ENCODE measurements at regions not wholly inside any gene's neighbourhood (a gene's known extent, or its start where the extent isn't known, plus 50 kb on each side); places are given as distances from the start of the nearest gene placed in this dataset.
A peak's percentile ranks its signal among the peaks of the same experiment; 100 is the strongest.

DNA sequence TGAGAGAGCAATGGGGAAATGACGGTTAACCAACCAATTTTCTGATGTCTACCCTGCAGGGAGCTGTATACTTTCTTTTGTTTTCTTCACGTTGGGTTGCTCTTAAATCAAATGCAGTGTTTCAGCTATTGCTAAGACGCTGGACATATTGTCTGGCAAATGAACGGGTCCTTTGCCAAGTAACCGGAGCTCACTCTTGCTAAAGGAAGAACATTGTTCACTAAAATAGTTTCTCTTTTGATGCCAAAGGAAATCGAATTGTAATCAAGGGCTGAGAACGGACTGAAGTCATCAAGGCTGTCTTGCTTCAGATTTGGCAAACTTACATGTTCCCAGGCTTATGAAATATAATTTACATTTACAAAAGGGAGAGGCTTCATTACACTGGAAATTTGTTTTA is 142.3 kb upstream of the ARGLU1 start:
- Mint-ChIP-seq H3K27ac (no peak overlapping the region), H3K9me3 (peaks cover 0 to 5% (median 0%) of the 10 kb centered on the region in 7 donors), H3K36me3 (no peaks in the 10 kb centered on the region), H3K27me3 (no peaks in the 10 kb centered on the region), H3K4me3 (no peak overlapping the region), H3K4me1 (no peaks in the 10 kb centered on the region)
- ATAC-seq (ENCODE audit: low read depth in 2 of 2) (no peak), DNase-seq (no peak)
- Histone ChIP-seq H3K36me3 (ENCODE audit: control insufficient read depth, insufficient read depth, low read length) (no peaks in the 10 kb centered on the region), H3K4me1 (ENCODE audit: control insufficient read depth, insufficient read depth, low read length, poor library complexity, severe bottlenecking) (no peaks in the 10 kb centered on the region), H3K27ac (ENCODE audit: insufficient read depth, low read length, poor library complexity, severe bottlenecking) (no peak overlapping the region), H3K4me3 (ENCODE audit: low read depth, low read length) (no peak overlapping the region), H3K9me3 (ENCODE audit: control insufficient read depth in 2 of 2, low read length in 2 of 2) (no peaks in the 10 kb centered on the region), H3K27me3 (ENCODE audit: control insufficient read depth, insufficient read depth, low read length) (no peaks in the 10 kb centered on the region)

DNA sequence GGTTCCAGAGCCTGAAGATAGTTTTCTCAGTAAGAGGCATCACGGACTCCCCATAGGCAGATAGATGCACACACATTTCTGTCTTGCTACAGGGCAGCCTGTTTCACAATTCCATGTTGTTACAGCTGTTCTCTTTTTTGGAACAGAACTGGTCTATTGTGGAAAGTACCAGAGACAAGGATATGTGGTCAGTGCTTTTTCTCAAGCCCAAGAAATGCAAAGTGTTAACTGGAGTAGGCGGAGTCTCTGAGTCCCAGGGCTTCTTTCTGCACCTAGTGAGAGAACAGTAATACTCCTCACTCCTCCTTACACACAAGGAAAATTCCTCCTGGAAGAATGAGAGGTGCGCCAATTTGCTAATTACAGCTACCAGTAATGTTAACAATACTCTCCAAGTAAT is 141.6 kb upstream of the ARGLU1 start:
- no peaks in the 10 kb centered on the region for H3K9me3 ChIP-seq (ENCODE audit: control insufficient read depth in 2 of 2, low read length in 2 of 2)
- no peaks in the 10 kb centered on the region for H3K36me3 ChIP-seq (ENCODE audit: control insufficient read depth, insufficient read depth, low read length)
- no peak overlapping the region for H3K27ac ChIP-seq (ENCODE audit: insufficient read depth, low read length, poor library complexity, severe bottlenecking)
- Mint-ChIP-seq H3K27ac (no peak overlapping the region), H3K36me3 (no peaks in the 10 kb centered on the region), H3K27me3 (no peaks in the 10 kb centered on the region), H3K4me1 (no peaks in the 10 kb centered on the region), H3K4me3 (no peak overlapping the region), H3K9me3 (peaks cover 0 to 5% (median 2%) of the 10 kb centered on the region in 7 donors)
- no peaks in the 10 kb centered on the region for H3K27me3 ChIP-seq (ENCODE audit: control insufficient read depth, insufficient read depth, low read length)
- no peaks in the 10 kb centered on the region for H3K4me1 ChIP-seq (ENCODE audit: control insufficient read depth, insufficient read depth, low read length, poor library complexity, severe bottlenecking)
- no peak overlapping the region for H3K4me3 ChIP-seq (ENCODE audit: low read depth, low read length)
- ATAC-seq (ENCODE audit: low read depth in 2 of 2) = no peak
- no peak for DNase-seq

DNA sequence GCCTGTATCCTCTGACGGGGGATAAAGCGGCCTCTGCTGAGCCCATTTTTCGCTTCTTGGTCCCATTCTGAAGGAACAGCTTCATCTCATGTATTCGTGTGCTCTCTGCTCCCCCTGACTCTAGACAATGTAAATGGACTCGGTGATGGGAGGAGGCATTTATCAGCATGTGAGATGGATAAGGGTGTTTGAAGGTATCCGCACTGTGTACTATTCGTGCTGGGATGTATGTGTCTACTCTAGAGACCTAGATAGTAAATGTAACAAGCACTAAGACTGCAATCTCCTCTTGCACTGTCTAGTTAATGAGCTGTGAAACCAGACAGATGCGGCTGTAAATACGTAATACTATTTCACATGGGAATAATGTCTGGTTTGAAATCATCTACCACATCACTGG is 134.6 kb upstream of the ARGLU1 start:
- Mint-ChIP-seq H3K27ac (no peak overlapping the region), H3K4me1 (no peaks in the 10 kb centered on the region), H3K4me3 (no peak overlapping the region), H3K27me3 (no peaks in the 10 kb centered on the region), H3K36me3 (no peaks in the 10 kb centered on the region), H3K9me3 (peaks cover 0 to 4% (median 2%) of the 10 kb centered on the region in 7 donors)
- Histone ChIP-seq H3K4me1 (ENCODE audit: control insufficient read depth, insufficient read depth, low read length, poor library complexity, severe bottlenecking) (no peaks in the 10 kb centered on the region), H3K9me3 (ENCODE audit: control insufficient read depth in 2 of 2, low read length in 2 of 2) (no peaks in the 10 kb centered on the region), H3K27me3 (ENCODE audit: control insufficient read depth, insufficient read depth, low read length) (no peaks in the 10 kb centered on the region), H3K27ac (ENCODE audit: insufficient read depth, low read length, poor library complexity, severe bottlenecking) (no peak overlapping the region), H3K36me3 (ENCODE audit: control insufficient read depth, insufficient read depth, low read length) (no peaks in the 10 kb centered on the region), H3K4me3 (ENCODE audit: low read depth, low read length) (no peak overlapping the region)
- ATAC-seq (ENCODE audit: low read depth in 2 of 2) (no peak), DNase-seq (no peak)

DNA sequence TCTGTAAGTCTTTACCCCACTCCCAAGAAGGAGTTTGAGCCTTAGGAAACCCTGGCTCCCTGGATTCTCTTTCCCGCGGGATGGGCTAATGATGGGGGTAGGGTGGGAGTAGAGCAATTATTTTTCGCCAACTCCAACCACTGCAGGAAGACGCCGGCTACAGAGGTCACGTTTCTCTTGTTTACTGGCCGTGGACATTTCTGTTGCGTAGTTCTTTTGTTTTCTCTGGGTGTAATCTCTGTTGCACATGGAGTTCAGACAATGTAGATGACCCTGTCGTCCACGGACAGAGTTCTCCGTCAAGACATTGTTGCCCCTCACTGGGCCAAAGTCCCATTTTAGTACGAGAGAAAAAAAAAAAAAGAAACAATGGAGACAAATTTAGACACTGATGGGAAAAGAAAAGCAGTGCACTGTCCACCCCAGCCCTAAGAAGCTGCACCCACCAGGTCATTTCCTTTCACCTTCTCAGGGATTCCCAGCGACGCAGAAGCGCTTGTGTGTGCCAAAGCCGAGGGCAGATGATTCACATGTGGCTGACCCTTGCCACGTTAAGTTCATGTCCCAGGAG is 133.9 kb upstream of the ARGLU1 start:
- Histone ChIP-seq H3K27ac (ENCODE audit: insufficient read depth, low read length, poor library complexity, severe bottlenecking) (no peak overlapping the region), H3K4me3 (ENCODE audit: low read depth, low read length) (no peak overlapping the region), H3K4me1 (ENCODE audit: control insufficient read depth, insufficient read depth, low read length, poor library complexity, severe bottlenecking) (no peaks in the 10 kb centered on the region), H3K36me3 (ENCODE audit: control insufficient read depth, insufficient read depth, low read length) (no peaks in the 10 kb centered on the region), H3K27me3 (ENCODE audit: control insufficient read depth, insufficient read depth, low read length) (no peaks in the 10 kb centered on the region), H3K9me3 (ENCODE audit: control insufficient read depth in 2 of 2, low read length in 2 of 2) (no peaks in the 10 kb centered on the region)
- ATAC-seq (ENCODE audit: low read depth in 2 of 2) = no peak
- no peaks in the 10 kb centered on the region for H3K27me3 Mint-ChIP-seq
- peaks cover 0 to 4% (median 2%) of the 10 kb centered on the region in 7 donors for H3K9me3 Mint-ChIP-seq
- H3K36me3 Mint-ChIP-seq = no peaks in the 10 kb centered on the region
- no peaks in the 10 kb centered on the region for H3K4me1 Mint-ChIP-seq
- no peak overlapping the region for H3K27ac Mint-ChIP-seq
- no peak overlapping the region for H3K4me3 Mint-ChIP-seq
- DNase-seq = no peak

DNA sequence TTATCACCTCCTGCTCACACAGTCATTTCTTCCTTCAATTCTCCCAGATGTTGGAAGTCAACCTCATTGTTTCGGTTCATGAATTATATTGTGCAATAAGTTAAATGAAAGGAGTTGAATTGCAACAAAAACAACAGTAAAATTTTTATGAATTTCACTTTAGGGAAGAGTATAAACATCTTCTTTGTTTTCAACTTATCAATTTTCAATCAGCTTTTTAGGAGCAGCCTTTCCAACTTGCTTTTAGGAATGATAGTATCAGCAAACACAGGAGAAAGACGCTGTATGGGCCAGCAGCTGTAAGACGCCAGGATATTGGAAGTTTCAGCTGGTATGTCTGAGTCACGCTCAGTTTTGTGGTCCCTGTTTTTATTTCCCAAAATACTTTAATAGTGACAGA is 132.5 kb upstream of the ARGLU1 start:
- H3K27me3 ChIP-seq (ENCODE audit: control insufficient read depth, insufficient read depth, low read length) = no peaks in the 10 kb centered on the region
- H3K36me3 ChIP-seq (ENCODE audit: control insufficient read depth, insufficient read depth, low read length) = no peaks in the 10 kb centered on the region
- no peaks in the 10 kb centered on the region for H3K27me3 Mint-ChIP-seq
- no peaks in the 10 kb centered on the region for H3K4me1 ChIP-seq (ENCODE audit: control insufficient read depth, insufficient read depth, low read length, poor library complexity, severe bottlenecking)
- H3K27ac ChIP-seq (ENCODE audit: insufficient read depth, low read length, poor library complexity, severe bottlenecking) = no peak overlapping the region
- no peaks in the 10 kb centered on the region for H3K4me1 Mint-ChIP-seq
- no peaks in the 10 kb centered on the region for H3K9me3 ChIP-seq (ENCODE audit: control insufficient read depth in 2 of 2, low read length in 2 of 2)
- ATAC-seq (ENCODE audit: low read depth in 2 of 2) (no peak), DNase-seq (no peak)
- H3K4me3 ChIP-seq (ENCODE audit: low read depth, low read length) = no peak overlapping the region
- H3K4me3 Mint-ChIP-seq = no peak overlapping the region
- no peak overlapping the region for H3K27ac Mint-ChIP-seq
- H3K36me3 Mint-ChIP-seq = no peaks in the 10 kb centered on the region
- H3K9me3 Mint-ChIP-seq = peaks cover 0 to 4% (median 2%) of the 10 kb centered on the region in 7 donors

DNA sequence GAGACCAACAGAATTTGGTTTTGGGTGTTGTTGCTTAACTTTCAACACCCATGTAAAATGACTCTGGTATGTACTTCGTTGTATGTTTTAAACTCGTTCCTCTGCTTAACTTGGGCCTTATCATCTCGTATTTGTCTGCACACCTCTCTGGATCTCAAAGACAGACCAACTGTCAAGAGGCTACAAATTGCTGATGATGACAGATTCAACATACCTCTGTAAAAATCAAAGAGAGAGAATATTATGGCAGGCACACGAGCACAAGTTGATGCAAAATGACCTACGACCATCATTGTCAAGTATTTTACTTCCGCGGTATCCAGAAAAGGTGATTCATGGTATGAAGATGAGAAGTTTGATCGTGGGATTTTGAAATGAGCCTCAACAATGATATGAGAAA is 132.1 kb upstream of the ARGLU1 start:
- H3K9me3 Mint-ChIP-seq = peaks cover 0 to 4% (median 2%) of the 10 kb centered on the region in 7 donors
- H3K4me3 ChIP-seq (ENCODE audit: low read depth, low read length) = no peak overlapping the region
- no peak for ATAC-seq (ENCODE audit: low read depth in 2 of 2)
- no peak overlapping the region for H3K4me3 Mint-ChIP-seq
- no peak overlapping the region for H3K27ac Mint-ChIP-seq
- H3K9me3 ChIP-seq (ENCODE audit: control insufficient read depth in 2 of 2, low read length in 2 of 2) = no peaks in the 10 kb centered on the region
- no peaks in the 10 kb centered on the region for H3K4me1 ChIP-seq (ENCODE audit: control insufficient read depth, insufficient read depth, low read length, poor library complexity, severe bottlenecking)
- H3K27ac ChIP-seq (ENCODE audit: insufficient read depth, low read length, poor library complexity, severe bottlenecking) = no peak overlapping the region
- H3K4me1 Mint-ChIP-seq = no peaks in the 10 kb centered on the region
- no peaks in the 10 kb centered on the region for H3K27me3 Mint-ChIP-seq
- no peaks in the 10 kb centered on the region for H3K36me3 ChIP-seq (ENCODE audit: control insufficient read depth, insufficient read depth, low read length)
- DNase-seq = no peak
- no peaks in the 10 kb centered on the region for H3K36me3 Mint-ChIP-seq
- no peaks in the 10 kb centered on the region for H3K27me3 ChIP-seq (ENCODE audit: control insufficient read depth, insufficient read depth, low read length)

DNA sequence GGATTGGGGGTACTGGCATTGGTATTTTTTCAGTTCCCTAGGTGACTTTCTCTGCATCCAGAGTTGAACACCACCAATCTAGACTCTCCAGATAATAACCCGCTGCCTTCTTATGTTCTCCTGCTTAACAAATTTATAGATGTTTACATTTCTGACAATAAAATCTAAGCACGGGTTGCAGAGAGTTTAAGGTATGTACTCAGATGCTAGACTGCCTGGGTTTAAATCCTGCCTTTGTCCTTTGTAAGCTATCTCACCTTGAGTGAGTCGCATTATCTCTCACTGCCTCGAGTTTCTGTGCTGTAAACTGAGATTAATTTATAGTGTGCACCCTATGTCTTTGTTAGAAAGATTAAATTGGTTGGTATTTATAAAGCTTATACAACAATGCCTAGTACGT is 131.4 kb upstream of the ARGLU1 start:
- Histone ChIP-seq H3K4me1 (ENCODE audit: control insufficient read depth, insufficient read depth, low read length, poor library complexity, severe bottlenecking) (no peaks in the 10 kb centered on the region), H3K27me3 (ENCODE audit: control insufficient read depth, insufficient read depth, low read length) (no peaks in the 10 kb centered on the region), H3K27ac (ENCODE audit: insufficient read depth, low read length, poor library complexity, severe bottlenecking) (no peak overlapping the region), H3K4me3 (ENCODE audit: low read depth, low read length) (no peak overlapping the region), H3K9me3 (ENCODE audit: control insufficient read depth in 2 of 2, low read length in 2 of 2) (no peaks in the 10 kb centered on the region), H3K36me3 (ENCODE audit: control insufficient read depth, insufficient read depth, low read length) (no peaks in the 10 kb centered on the region)
- peak overlapping the region in 1 of 3 donors; percentile 60 for H3K27ac Mint-ChIP-seq
- H3K27me3 Mint-ChIP-seq = no peaks in the 10 kb centered on the region
- peaks cover 0 to 2% (median 0%) of the 10 kb centered on the region in 7 donors for H3K9me3 Mint-ChIP-seq
- no peaks in the 10 kb centered on the region for H3K4me1 Mint-ChIP-seq
- no peaks in the 10 kb centered on the region for H3K36me3 Mint-ChIP-seq
- ATAC-seq (ENCODE audit: low read depth in 2 of 2) = no peak
- no peak overlapping the region for H3K4me3 Mint-ChIP-seq
- DNase-seq = no peak

DNA sequence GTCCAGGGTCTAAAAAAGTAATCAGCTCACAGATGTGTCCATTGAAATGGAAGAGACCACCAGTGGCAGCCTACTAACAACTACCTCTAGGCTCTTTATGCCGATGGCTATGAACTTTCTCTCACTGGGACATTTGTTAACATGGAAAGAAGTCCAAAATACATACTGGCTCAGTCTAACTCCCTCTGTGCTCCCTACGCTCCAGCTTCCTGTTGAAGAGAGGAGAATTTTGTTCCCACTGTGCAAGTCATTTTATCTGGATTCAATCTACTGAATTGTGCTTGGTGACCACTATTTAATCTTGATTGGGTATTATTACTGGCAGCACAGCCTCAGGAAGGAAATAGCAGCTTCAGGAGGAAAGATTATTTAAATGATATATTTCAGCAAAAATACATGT is 128.8 kb upstream of the ARGLU1 start:
- Mint-ChIP-seq H3K4me1 (no peaks in the 10 kb centered on the region), H3K4me3 (no peak overlapping the region)
- ATAC-seq (ENCODE audit: low read depth in 2 of 2) = no peak

More for the DNA sequence above, 128.8 kb upstream of the ARGLU1 start:
- Mint-ChIP-seq H3K36me3 (no peaks in the 10 kb centered on the region), H3K27ac (no peak overlapping the region), H3K27me3 (no peaks in the 10 kb centered on the region), H3K9me3 (no peaks in the 10 kb centered on the region)
- Histone ChIP-seq H3K9me3 (ENCODE audit: control insufficient read depth in 2 of 2, low read length in 2 of 2) (no peaks in the 10 kb centered on the region), H3K27ac (ENCODE audit: insufficient read depth, low read length, poor library complexity, severe bottlenecking) (no peak overlapping the region), H3K27me3 (ENCODE audit: control insufficient read depth, insufficient read depth, low read length) (peaks cover 2% of the 10 kb centered on the region), H3K4me1 (ENCODE audit: control insufficient read depth, insufficient read depth, low read length, poor library complexity, severe bottlenecking) (no peaks in the 10 kb centered on the region), H3K36me3 (ENCODE audit: control insufficient read depth, insufficient read depth, low read length) (no peaks in the 10 kb centered on the region), H3K4me3 (ENCODE audit: low read depth, low read length) (no peak overlapping the region)
- DNase-seq = no peak

Measured in CD4-positive, CD25-positive, alpha-beta regulatory T cell (primary cell).